B cell (primary cell): ENCODE measurements at regions not wholly inside any gene's neighbourhood (a gene's known extent, or its start where the extent isn't known, plus 50 kb on each side); places are given as distances from the start of the nearest gene placed in this dataset.

Experiments
- EZH2 ChIP-seq: IDR thresholded peaks from 2 replicates; pipeline ENCODE4 v1.6.1; 2012; ENCODE audit warnings: borderline replicate concordance, low read depth, mild to moderate bottlenecking, moderate library complexity, low read length; ENCODE audit not compliant: insufficient read depth, poor library complexity, severe bottlenecking
- TF ChIP-seq, protein P1 (sequence below): fragments of 200-600 bp; IDR thresholded peaks from one replicate; pipeline ENCODE4 v1.8.0; 2022; ENCODE audit warnings: antibody characterized with exemption, mild to moderate bottlenecking

DNA sequence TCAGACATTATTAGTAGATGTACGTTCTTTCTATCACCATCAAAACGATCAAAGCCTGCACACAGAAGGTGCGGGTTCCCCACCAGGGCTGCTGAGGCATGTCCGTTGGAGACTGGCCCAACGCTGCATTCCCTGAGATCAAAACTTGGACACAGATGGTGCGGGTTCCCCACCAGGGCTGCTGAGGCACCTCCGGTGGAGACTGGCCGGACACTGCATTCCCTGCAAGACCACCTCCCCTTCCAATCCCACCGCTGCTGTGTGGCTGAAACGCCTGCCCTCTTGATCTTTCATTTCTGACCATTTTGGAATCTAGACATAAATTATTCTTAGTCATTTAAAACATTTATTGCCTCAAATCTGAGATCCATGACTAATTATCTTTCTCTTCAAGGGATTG lies 254.2 kb upstream of the SALL3 start:
- TF ChIP-seq, protein P1, sequence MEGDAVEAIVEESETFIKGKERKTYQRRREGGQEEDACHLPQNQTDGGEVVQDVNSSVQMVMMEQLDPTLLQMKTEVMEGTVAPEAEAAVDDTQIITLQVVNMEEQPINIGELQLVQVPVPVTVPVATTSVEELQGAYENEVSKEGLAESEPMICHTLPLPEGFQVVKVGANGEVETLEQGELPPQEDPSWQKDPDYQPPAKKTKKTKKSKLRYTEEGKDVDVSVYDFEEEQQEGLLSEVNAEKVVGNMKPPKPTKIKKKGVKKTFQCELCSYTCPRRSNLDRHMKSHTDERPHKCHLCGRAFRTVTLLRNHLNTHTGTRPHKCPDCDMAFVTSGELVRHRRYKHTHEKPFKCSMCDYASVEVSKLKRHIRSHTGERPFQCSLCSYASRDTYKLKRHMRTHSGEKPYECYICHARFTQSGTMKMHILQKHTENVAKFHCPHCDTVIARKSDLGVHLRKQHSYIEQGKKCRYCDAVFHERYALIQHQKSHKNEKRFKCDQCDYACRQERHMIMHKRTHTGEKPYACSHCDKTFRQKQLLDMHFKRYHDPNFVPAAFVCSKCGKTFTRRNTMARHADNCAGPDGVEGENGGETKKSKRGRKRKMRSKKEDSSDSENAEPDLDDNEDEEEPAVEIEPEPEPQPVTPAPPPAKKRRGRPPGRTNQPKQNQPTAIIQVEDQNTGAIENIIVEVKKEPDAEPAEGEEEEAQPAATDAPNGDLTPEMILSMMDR: no peak
- TF ChIP-seq EZH2: no peak
